ENCODE measurements at regions not wholly inside any gene's neighbourhood (a gene's known extent, or its start where the extent isn't known, plus 50 kb on each side); places are given as distances from the start of the nearest gene placed in this dataset.

- TF ChIP-seq CTCF (IDR thresholded peaks at IDR 0.05) (no peak), POLR2A (IDR thresholded peaks at IDR 0.05) (no peak)
Observed at GRCh38 chr17:14641117-14641516, 340.2 kb downstream of the HS3ST3B1 start.
